ENCODE measurements at regions not wholly inside any gene's neighbourhood (a gene's known extent, or its start where the extent isn't known, plus 50 kb on each side); places are given as distances from the start of the nearest gene placed in this dataset.

- DNase-seq: no peak
These were observed 493.1 kb downstream of the ZNF608 start for GRCh38 chr5:124253203-124253810.

- DNase-seq: no peak
These were observed 493.7 kb downstream of the ZNF608 start for GRCh38 chr5:124252747-124253146.

- DNase-seq: no peak
These were observed 494.2 kb downstream of the ZNF608 start for GRCh38 chr5:124252191-124252638.

GRCh38 chr5:124245276-124245675, 501.2 kb downstream of the ZNF608 start:
- no peak for DNase-seq

GRCh38 chr5:124240732-124241131, 505.7 kb downstream of the ZNF608 start:
- DNase-seq: no peak

GRCh38 chr5:124239572-124239971, 506.9 kb downstream of the ZNF608 start:
- no peak for DNase-seq

- no peak for DNase-seq
These were observed 508.1 kb downstream of the ZNF608 start for GRCh38 chr5:124238350-124238749.

GRCh38 chr5:124237206-124237695, 509.2 kb downstream of the ZNF608 start:
- no peak for DNase-seq

- DNase-seq: no peak
These were observed 509.9 kb downstream of the ZNF608 start for GRCh38 chr5:124236361-124237205.

GRCh38 chr5:124235576-124235975, 510.9 kb downstream of the ZNF608 start:
- no peak for DNase-seq

GRCh38 chr5:124234770-124235562, 511.5 kb downstream of the ZNF608 start:
- DNase-seq: no peak

- no peak for DNase-seq
These were observed 512.2 kb downstream of the ZNF608 start for GRCh38 chr5:124234022-124234769.

- no peak for DNase-seq
These were observed 513.9 kb downstream of the ZNF608 start for GRCh38 chr5:124232515-124232914.

- no peak for DNase-seq
These were observed 514.6 kb downstream of the ZNF608 start for GRCh38 chr5:124231802-124232201.

- no peak for DNase-seq
These were observed 515.2 kb downstream of the ZNF608 start for GRCh38 chr5:124231230-124231629.

- no peak for DNase-seq
These were observed 516.0 kb downstream of the ZNF608 start for GRCh38 chr5:124230456-124230855.

- no peak for DNase-seq
These were observed 517.1 kb downstream of the ZNF608 start for GRCh38 chr5:124229352-124229751.

- no peak for DNase-seq
These were observed 518.5 kb downstream of the ZNF608 start for GRCh38 chr5:124227914-124228313.

GRCh38 chr5:124220418-124220817, 526.0 kb downstream of the ZNF608 start:
- DNase-seq: no peak

- no peak for DNase-seq
These were observed 533.5 kb downstream of the ZNF608 start for GRCh38 chr5:124212934-124213333.

- DNase-seq: no peak
These were observed 536.1 kb downstream of the ZNF608 start for GRCh38 chr5:124210111-124210910.

GRCh38 chr5:124207118-124207517, 539.3 kb downstream of the ZNF608 start:
- no peak for DNase-seq
